HFFc6 (cell line): ENCODE measurements at regions not wholly inside any gene's neighbourhood (a gene's known extent, or its start where the extent isn't known, plus 50 kb on each side); places are given as distances from the start of the nearest gene placed in this dataset.
A peak's percentile ranks its signal among the peaks of the same experiment; 100 is the strongest.

Source experiments
- DNase-seq: peaks from one replicate; pipeline ENCODE4 v3.0.0-alpha.2; 2018
- H3K27ac Mint-ChIP-seq: 2 replicates; pipeline ENCODE4 v1.8.0; 2020; ENCODE audit warnings: mild to moderate bottlenecking, mixed read lengths
- H3K27me3 Mint-ChIP-seq: 2 replicates; pipeline ENCODE4 v1.8.0; 2021; ENCODE audit warnings: mild to moderate bottlenecking, moderate library complexity, mixed read lengths; ENCODE audit not compliant: insufficient read depth
- H3K36me3 Mint-ChIP-seq: 2 replicates; pipeline ENCODE4 v1.8.0; 2021; ENCODE audit warnings: low read depth, mixed read lengths
- H3K4me1 Mint-ChIP-seq: 2 replicates; pipeline ENCODE4 v1.8.0; 2020; ENCODE audit warnings: low read depth, mixed read lengths
- H3K4me3 Mint-ChIP-seq: 2 replicates; pipeline ENCODE4 v1.8.0; 2020; ENCODE audit warnings: mild to moderate bottlenecking, moderate library complexity, mixed read lengths
- H3K9me3 Mint-ChIP-seq: 2 replicates; pipeline ENCODE4 v1.8.0; 2020; ENCODE audit warnings: mild to moderate bottlenecking, mixed read lengths
- TF ChIP-seq, protein P1 (sequence below): fragments of 200-600 bp; sonication (generic); IDR thresholded peaks from 2 replicates; pipeline ENCODE4 v1.5.0; 2021; ENCODE audit warnings: antibody characterized with exemption, mild to moderate bottlenecking

DNA sequence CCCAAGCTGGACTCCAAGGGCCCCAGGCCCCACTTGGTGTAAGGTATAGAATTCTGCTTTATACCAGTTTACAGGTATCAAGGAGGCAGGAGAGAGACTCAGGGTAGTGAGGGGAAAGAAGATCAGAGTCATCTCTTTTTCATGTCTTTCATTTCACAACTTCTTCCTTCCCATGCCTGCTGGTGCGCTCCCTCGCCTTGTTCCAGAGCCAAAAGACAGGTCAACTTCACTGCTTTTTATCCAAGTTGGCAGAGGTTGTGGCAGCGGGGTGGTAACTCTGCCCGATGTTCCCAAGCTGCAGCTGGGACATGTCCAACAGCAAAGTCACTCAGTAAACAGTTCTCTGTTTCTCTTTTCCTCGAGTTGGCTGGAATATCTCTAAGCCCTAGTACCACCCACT, 86.3 kb upstream of the TCF12 start:
- DNase-seq: no peak
- Mint-ChIP-seq H3K4me1 (peaks cover 22% of the 10 kb centered on the region), H3K27me3 (peaks cover 3% of the 10 kb centered on the region), H3K4me3 (no peak overlapping the region), H3K27ac (no peak overlapping the region), H3K36me3 (no peaks in the 10 kb centered on the region), H3K9me3 (no peaks in the 10 kb centered on the region)
- TF ChIP-seq, protein P1, sequence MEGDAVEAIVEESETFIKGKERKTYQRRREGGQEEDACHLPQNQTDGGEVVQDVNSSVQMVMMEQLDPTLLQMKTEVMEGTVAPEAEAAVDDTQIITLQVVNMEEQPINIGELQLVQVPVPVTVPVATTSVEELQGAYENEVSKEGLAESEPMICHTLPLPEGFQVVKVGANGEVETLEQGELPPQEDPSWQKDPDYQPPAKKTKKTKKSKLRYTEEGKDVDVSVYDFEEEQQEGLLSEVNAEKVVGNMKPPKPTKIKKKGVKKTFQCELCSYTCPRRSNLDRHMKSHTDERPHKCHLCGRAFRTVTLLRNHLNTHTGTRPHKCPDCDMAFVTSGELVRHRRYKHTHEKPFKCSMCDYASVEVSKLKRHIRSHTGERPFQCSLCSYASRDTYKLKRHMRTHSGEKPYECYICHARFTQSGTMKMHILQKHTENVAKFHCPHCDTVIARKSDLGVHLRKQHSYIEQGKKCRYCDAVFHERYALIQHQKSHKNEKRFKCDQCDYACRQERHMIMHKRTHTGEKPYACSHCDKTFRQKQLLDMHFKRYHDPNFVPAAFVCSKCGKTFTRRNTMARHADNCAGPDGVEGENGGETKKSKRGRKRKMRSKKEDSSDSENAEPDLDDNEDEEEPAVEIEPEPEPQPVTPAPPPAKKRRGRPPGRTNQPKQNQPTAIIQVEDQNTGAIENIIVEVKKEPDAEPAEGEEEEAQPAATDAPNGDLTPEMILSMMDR: no peak

GRCh38 chr15:56831467-56832005, 86.9 kb upstream of the TCF12 start:
- peaks cover 17% of the 10 kb centered on the region for H3K4me1 Mint-ChIP-seq
- no peak overlapping the region for H3K4me3 Mint-ChIP-seq
- H3K27me3 Mint-ChIP-seq: peaks cover 3% of the 10 kb centered on the region
- no peaks in the 10 kb centered on the region for H3K9me3 Mint-ChIP-seq
- no peak overlapping the region for H3K27ac Mint-ChIP-seq
- TF ChIP-seq, protein P1: no peak
- no peak for DNase-seq
- H3K36me3 Mint-ChIP-seq: no peaks in the 10 kb centered on the region

GRCh38 chr15:56824175-56824574, 90.9 kb upstream of the ZNF280D start:
- TF ChIP-seq, protein P1: no peak
- no peaks in the 10 kb centered on the region for H3K9me3 Mint-ChIP-seq
- no peaks in the 10 kb centered on the region for H3K36me3 Mint-ChIP-seq
- H3K27me3 Mint-ChIP-seq: no peaks in the 10 kb centered on the region; the same call in 1 of the 2 replicates
- no peak overlapping the region for H3K27ac Mint-ChIP-seq
- no peak overlapping the region for H3K4me3 Mint-ChIP-seq
- peaks cover 21% of the 10 kb centered on the region for H3K4me1 Mint-ChIP-seq
- DNase-seq: no peak

DNA sequence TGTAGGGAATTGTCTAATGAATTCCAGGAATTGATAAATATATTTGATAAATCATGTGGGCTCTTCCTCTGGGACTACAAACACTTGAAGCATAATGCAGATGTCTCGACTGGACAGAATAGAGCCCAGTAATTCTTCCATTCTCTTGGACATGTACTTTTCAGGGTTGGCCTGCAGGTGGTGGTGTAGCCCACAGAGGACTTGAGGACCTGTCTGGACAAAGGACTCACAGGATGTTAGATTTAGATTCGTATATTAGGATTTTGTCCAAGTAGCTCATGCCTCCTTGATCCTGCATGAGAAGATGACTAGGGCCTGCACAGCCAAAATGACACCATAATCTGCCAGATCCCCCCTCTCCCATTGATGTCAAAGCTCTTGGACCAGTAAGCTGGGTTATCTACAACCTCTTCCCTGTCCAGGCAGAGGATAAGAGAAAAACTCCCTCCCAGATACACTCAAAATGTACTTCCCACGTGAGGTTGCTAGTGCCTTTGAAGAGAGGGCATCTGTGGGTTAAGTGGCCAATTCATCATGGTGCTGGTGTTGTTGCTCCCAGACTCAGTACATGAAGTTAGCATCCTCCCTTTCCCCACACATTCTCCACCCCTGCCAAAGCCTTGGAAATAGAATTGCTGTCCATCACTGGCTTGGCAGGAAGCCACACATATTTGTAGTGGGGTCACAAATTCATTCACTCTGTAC, 88.6 kb upstream of the ZNF280D start:
- no peak overlapping the region for H3K27ac Mint-ChIP-seq
- TF ChIP-seq, protein P1: peak; percentile 88
- H3K27me3 Mint-ChIP-seq: no peaks in the 10 kb centered on the region; the same call in 1 of the 2 replicates
- no peaks in the 10 kb centered on the region for H3K36me3 Mint-ChIP-seq
- H3K9me3 Mint-ChIP-seq: no peaks in the 10 kb centered on the region
- H3K4me1 Mint-ChIP-seq: peaks cover 33% of the 10 kb centered on the region
- peak; percentile 63 for DNase-seq
- no peak overlapping the region; the same call in 1 of the 2 replicates for H3K4me3 Mint-ChIP-seq

DNA sequence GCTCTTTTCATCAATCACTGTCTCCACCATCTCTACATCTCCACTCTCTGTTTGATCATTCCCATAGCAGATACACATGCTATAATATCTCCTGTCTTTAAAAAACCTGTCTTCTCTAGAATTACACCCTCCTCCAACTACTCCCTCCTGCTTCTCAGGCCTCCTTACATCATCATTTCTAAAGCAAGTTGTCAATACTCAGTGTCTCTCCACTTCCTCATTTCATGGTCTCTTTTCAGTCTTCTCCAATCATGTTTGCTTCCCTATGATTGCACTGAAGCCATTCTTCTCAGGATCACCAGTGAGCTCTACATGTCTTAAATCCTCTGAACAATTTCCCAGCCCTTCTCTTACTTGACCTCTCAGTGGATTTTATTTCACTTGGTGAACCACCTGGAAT, 87.0 kb upstream of the ZNF280D start:
- Mint-ChIP-seq H3K4me3 (no peak overlapping the region), H3K4me1 (peaks cover 37% of the 10 kb centered on the region), H3K9me3 (no peaks in the 10 kb centered on the region), H3K27me3 (no peaks in the 10 kb centered on the region; the same call in 1 of the 2 replicates), H3K36me3 (no peaks in the 10 kb centered on the region), H3K27ac (no peak overlapping the region)
- no peak for DNase-seq
- TF ChIP-seq, protein P1: no peak
